K562 (cell line): ENCODE measurements at regions not wholly inside any gene's neighbourhood (a gene's known extent, or its start where the extent isn't known, plus 50 kb on each side); places are given as distances from the start of the nearest gene placed in this dataset.

ENCODE experiments used
- ATAC-seq: fragments of 200-7000 bp; cut with Tn5 transposase; 3 replicates; pipeline ENCODE4 v1.9.1; 2020; ENCODE audit warnings: moderate library complexity
- BruUV-seq: library from RNA; stranded (reverse); fragments of 400-500 nt; replicated peaks from 2 replicates; lab custom pipeline; 2021; lab: Mats Ljungman, UMichigan
- CTCF ChIA-PET: fragments of 300-600 bp; formaldehyde crosslinking; extraction: SDS; loops from one replicate; lab custom pipeline; 2021; ENCODE audit warnings: low intra/inter-chr PET ratio; lab: Yijun Ruan, JAX
- POLR2A ChIA-PET: fragments of 300-600, 350-650 bp; sonication (Branson Sonifier 250); formaldehyde crosslinking; extraction: SDS; loops from one replicate; lab custom pipeline; 2021; ENCODE audit warnings: antibody characterized with exemption, inconsistent platforms; lab: Yijun Ruan, JAX
- DNase-seq, 4 experiments: peaks; one replicate each; pipeline versions ENCODE4 v3.0.0 to v3.0.0-alpha.2; 2011 to 2018; ENCODE audit warnings: low spot score in 3 of 4, mixed read lengths in 3 of 4; ENCODE audit errors: extremely low read depth in 1 of 4
- FAIRE-seq: peaks from 2 replicates; lab custom pipeline; 2011; peaks lifted over from hg19 to GRCh38; lab: Jason Lieb, UNC
- H2AFZ ChIP-seq: 2 replicates; pipeline ENCODE4 v1.6.0; 2011; ENCODE audit warnings: low read depth, low read length, control low read depth, inconsistent platforms
- H3K27ac ChIP-seq: fragments of 200-600 bp; 3 replicates; pipeline ENCODE4 v1.8.0; 2011; ENCODE audit warnings: low read depth, mild to moderate bottlenecking, control low read depth, inconsistent platforms, low read length, moderate library complexity, mixed read lengths; ENCODE audit errors: extremely low read depth
- H3K27me3 ChIP-seq, 2 experiments: fragments of 300-600 bp in 1 of 2; 2 replicates in 1 of 2; 3 replicates in 1 of 2; pipeline versions ENCODE4 v1.6.0 to v1.8.0; 2011; ENCODE audit warnings: inconsistent platforms in 2 of 2, low read length in 2 of 2, mild to moderate bottlenecking in 1 of 2, mixed read lengths in 1 of 2, moderate library complexity in 1 of 2; ENCODE audit not compliant: control insufficient read depth in 2 of 2, insufficient read depth in 2 of 2
- H3K36me3 ChIP-seq: fragments of 300-600 bp; 3 replicates; pipeline ENCODE4 v1.8.0; 2011; ENCODE audit warnings: mild to moderate bottlenecking, low read length, inconsistent platforms; ENCODE audit not compliant: control insufficient read depth, insufficient read depth
- H3K4me1 ChIP-seq, 2 experiments: fragments of 200-600 bp in 1 of 2; replicated peaks in 1 of 2; 2 replicates in 1 of 2; 3 replicates in 1 of 2; pipeline versions ENCODE4 v1.5.1 to v1.8.0; 2011; ENCODE audit warnings: inconsistent platforms in 2 of 2, low read length in 2 of 2, mild to moderate bottlenecking in 1 of 2, mixed read lengths in 1 of 2, moderate library complexity in 1 of 2; ENCODE audit not compliant: control insufficient read depth in 2 of 2, insufficient read depth in 2 of 2
- H3K4me2 ChIP-seq: 2 replicates; pipeline ENCODE4 v1.6.1; 2011; ENCODE audit warnings: low read length, control low read depth, inconsistent platforms, mixed read lengths; ENCODE audit not compliant: insufficient read depth
- H3K4me3 ChIP-seq: fragments of 200-600 bp; sonication (generic), shearing (Covaris generic); 2 replicates; pipeline ENCODE4 v1.5.1; 2016; ENCODE audit warnings: control low read depth, inconsistent platforms
- H3K79me2 ChIP-seq: fragments of 200-600 bp; 3 replicates; pipeline ENCODE4 v1.8.0; 2011; ENCODE audit warnings: low read length, inconsistent platforms; ENCODE audit not compliant: control insufficient read depth, insufficient read depth
- H3K9ac ChIP-seq, 2 experiments: 2 replicates each; pipeline versions ENCODE4 v1.6.0 to v1.6.1; 2011; ENCODE audit warnings: low read depth in 2 of 2, low read length in 2 of 2, control low read depth in 1 of 2, inconsistent platforms in 1 of 2, mild to moderate bottlenecking in 1 of 2, mixed read lengths in 1 of 2; ENCODE audit not compliant: insufficient read depth in 1 of 2
- H3K9me1 ChIP-seq: one replicate; pipeline ENCODE4 v1.6.0; 2011; ENCODE audit warnings: inconsistent platforms, mild to moderate bottlenecking, low read length, moderate library complexity; ENCODE audit not compliant: control insufficient read depth, insufficient read depth
- H3K9me3 ChIP-seq: replicated peaks from 2 replicates; pipeline ENCODE4 v1.5.1; 2011; ENCODE audit warnings: low read depth, low read length, inconsistent platforms; ENCODE audit not compliant: control insufficient read depth, insufficient read depth
- H4K20me1 ChIP-seq: replicated peaks from 2 replicates; pipeline ENCODE4 v1.6.1; 2011; ENCODE audit warnings: low read length, inconsistent platforms, mixed read lengths; ENCODE audit not compliant: control insufficient read depth, insufficient read depth
- ESRRB ChIP-seq: fragments of 250-450 bp; sonication (Bioruptor Pico); IDR thresholded peaks from 2 replicates; pipeline ENCODE4 v1.5.0; 2020; ENCODE audit warnings: mild to moderate bottlenecking, moderate library complexity, borderline replicate concordance
- HDAC8 ChIP-seq: fragments of 450-650 bp; IDR thresholded peaks from 2 replicates; pipeline ENCODE4 v1.6.1; 2016; ENCODE audit warnings: mild to moderate bottlenecking, missing genetic modification characterization, moderate library complexity, missing compliant biosample characterization
- HSF4 ChIP-seq: fragments of 250-450 bp; sonication (Bioruptor Pico); IDR thresholded peaks from 2 replicates; pipeline ENCODE4 v2.1.2; 2022; ENCODE audit warnings: mild to moderate bottlenecking, moderate library complexity, borderline replicate concordance
- IRF2 ChIP-seq: sonication (generic); formaldehyde crosslinking; IDR thresholded peaks from 2 replicates; pipeline ENCODE4 v1.8.1; 2022; ENCODE audit warnings: mild to moderate bottlenecking, missing genetic modification reagents
- KLF6 ChIP-seq: fragments of 250-450 bp; sonication (Bioruptor Pico); IDR thresholded peaks from 2 replicates; pipeline ENCODE4 v1.4.0; 2020; ENCODE audit warnings: mild to moderate bottlenecking, moderate library complexity, borderline replicate concordance
- LEF1 ChIP-seq: fragments of 450-650 bp; IDR thresholded peaks from 2 replicates; pipeline ENCODE4 v1.6.1; 2016; ENCODE audit warnings: mild to moderate bottlenecking
- MAZ ChIP-seq, 2 experiments: fragments of 450-650 bp in 1 of 2; sonication (generic) in 1 of 2; formaldehyde crosslinking; IDR thresholded peaks in 1 of 2; conservative IDR thresholded peaks in 1 of 2; 2 replicates each; pipeline versions ENCODE4 v1.4.0 to v1.5.0; 2020; ENCODE audit warnings: mild to moderate bottlenecking in 1 of 2, missing genetic modification reagents in 1 of 2
- MEF2D ChIP-seq: conservative IDR thresholded peaks from 2 replicates; pipeline ENCODE4 v1.6.1; 2016; ENCODE audit warnings: low read depth, missing genetic modification characterization, missing compliant biosample characterization
- MEIS2 ChIP-seq: fragments of 450-650 bp; IDR thresholded peaks from 2 replicates; pipeline ENCODE4 v1.6.1; 2014; ENCODE audit warnings: mild to moderate bottlenecking; ENCODE audit not compliant: partially characterized antibody
- SETDB1 ChIP-seq: IDR thresholded peaks from one replicate; pipeline ENCODE4 v1.6.1; 2012; ENCODE audit warnings: low read length, control low read depth, inconsistent platforms
- SMC3 ChIP-seq: conservative IDR thresholded peaks from 2 replicates; pipeline ENCODE4 v1.6.1; 2011; ENCODE audit warnings: low read depth, low read length, improper control_type of control experiment; ENCODE audit not compliant: insufficient read depth
- TCF3 ChIP-seq: sonication (generic); formaldehyde crosslinking; IDR thresholded peaks from 2 replicates; pipeline ENCODE4 v1.4.0; 2020; ENCODE audit warnings: mild to moderate bottlenecking, missing genetic modification reagents
- ZNF586 ChIP-seq: fragments of 450-650 bp; formaldehyde crosslinking; conservative IDR thresholded peaks from 2 replicates; pipeline ENCODE4 v1.4.0; 2020; ENCODE audit warnings: mild to moderate bottlenecking, moderate library complexity
- ZSCAN29 ChIP-seq: fragments of 450-650 bp; IDR thresholded peaks from 2 replicates; pipeline ENCODE4 v1.6.1; 2017
- WGBS: fragments of 100-300 bp; shearing (Covaris generic); methylation state at CpG from one replicate; pipeline ENCODE4 v1.1.6; 2016; ENCODE audit warnings: low coverage, mixed read lengths; ENCODE audit not compliant: insufficient coverage; ENCODE audit errors: missing lambda C conversion rate; 5-methylcytosine and 5-hydroxymethylcytosine counted together
- in situ Hi-C: fragments of 300-500 bp; cut with MboI; formaldehyde crosslinking; loops from 4 replicates; pipeline ENCODE4 v1.15.0; 2018; ENCODE audit warnings: inconsistent platforms, mixed read lengths
- intact Hi-C: fragments of 100-400 bp; cut with micrococcal nuclease; formaldehyde crosslinking; loops from 2 replicates; pipeline ENCODE4 v1.14.2; 2022

DNA sequence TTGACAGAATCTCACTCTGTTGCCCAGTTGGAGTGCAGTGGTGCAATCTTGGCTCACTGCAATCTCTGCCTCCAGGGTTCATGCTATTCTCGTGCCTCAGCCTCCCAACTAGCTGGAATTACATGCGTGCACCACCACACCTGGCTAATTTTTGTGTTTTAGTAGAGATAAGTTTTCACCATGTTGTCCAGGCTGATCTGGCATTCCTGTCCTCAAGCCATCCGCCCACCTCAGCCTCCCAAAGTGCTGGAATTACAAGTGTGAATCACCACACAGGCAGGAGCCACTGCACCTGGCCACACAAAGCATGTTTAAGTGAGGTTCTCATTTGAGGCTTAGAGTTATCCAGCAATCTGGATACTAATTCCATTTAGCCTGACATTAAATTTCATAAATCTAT is 180.9 kb upstream of the GRID2 start:
- ATAC-seq: no peak
- no peak overlapping the region for H2AFZ ChIP-seq
- CTCF ChIA-PET: no interaction called here
- TF ChIP-seq KLF6 (no peak), HSF4 (CRISPR knock-in tag) (no peak), IRF2 (CRISPR knock-in tag) (no peak), MEIS2 (no peak), MAZ (CRISPR knock-in tag; conservative IDR thresholded peaks at IDR 0.05 in 1 of 2, IDR thresholded peaks at IDR 0.05 in 1 of 2) (no peak), LEF1 (no peak), MEF2D (no peak), SETDB1 (no peak), ZNF586 (no peak), HDAC8 (tag) (no peak), ZSCAN29 (no peak), ESRRB (no peak), SMC3 (no peak), TCF3 (CRISPR knock-in tag) (no peak)
- TF ChIP-seq, all 486 proteins: peak for 0
- no peaks in the 10 kb centered on the region for H3K9me1 ChIP-seq
- H3K9ac ChIP-seq: no peak overlapping the region
- H3K4me2 ChIP-seq: no peak overlapping the region
- no peaks in the 10 kb centered on the region for H3K79me2 ChIP-seq
- no peaks in the 10 kb centered on the region for H4K20me1 ChIP-seq
- in situ Hi-C loops (no loop called here), intact Hi-C loops (no loop called here)
- no peak for FAIRE-seq
- DNase-seq: no peak
- H3K4me1 ChIP-seq: no peaks in the 10 kb centered on the region
- no peaks in the 10 kb centered on the region for H3K27me3 ChIP-seq
- BruUV-seq: no TSS peak
- H3K4me3 ChIP-seq: no peak overlapping the region
- H3K27ac ChIP-seq: no peak overlapping the region
- H3K36me3 ChIP-seq: no peaks in the 10 kb centered on the region
- H3K9me3 ChIP-seq: no peaks in the 10 kb centered on the region
- WGBS: 0% methylated on average over 3 of the region's 3 CpGs
- POLR2A ChIA-PET: no interaction called here
